AG08395 (cell line): ENCODE measurements at regions not wholly inside any gene's neighbourhood (a gene's known extent, or its start where the extent isn't known, plus 50 kb on each side); places are given as distances from the start of the nearest gene placed in this dataset.

Experiments
- DNase-seq: peaks from one replicate; pipeline ENCODE4 v3.0.0; 2012; ENCODE audit warnings: mixed read lengths, low spot score

DNA sequence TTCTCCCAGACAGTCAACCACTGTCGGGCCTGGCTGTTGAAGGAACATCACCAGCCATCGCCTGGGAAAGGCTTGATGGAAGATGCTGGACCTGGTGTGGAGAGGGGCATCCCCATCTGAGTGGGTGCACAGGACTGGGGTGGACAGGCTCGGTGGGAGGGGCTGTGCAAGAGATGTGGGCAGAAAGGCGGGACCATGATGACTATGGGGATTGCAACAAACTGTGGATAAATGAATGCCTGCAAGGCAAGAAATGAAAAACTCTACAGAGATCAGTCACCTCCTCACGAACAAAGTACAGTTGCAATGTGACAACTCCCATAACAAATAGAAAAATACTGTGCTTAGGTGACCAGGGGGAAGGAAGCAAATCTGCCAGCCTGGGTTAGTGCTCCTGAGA is 171.9 kb upstream of the GPR12 start:
- no peak for DNase-seq

DNA sequence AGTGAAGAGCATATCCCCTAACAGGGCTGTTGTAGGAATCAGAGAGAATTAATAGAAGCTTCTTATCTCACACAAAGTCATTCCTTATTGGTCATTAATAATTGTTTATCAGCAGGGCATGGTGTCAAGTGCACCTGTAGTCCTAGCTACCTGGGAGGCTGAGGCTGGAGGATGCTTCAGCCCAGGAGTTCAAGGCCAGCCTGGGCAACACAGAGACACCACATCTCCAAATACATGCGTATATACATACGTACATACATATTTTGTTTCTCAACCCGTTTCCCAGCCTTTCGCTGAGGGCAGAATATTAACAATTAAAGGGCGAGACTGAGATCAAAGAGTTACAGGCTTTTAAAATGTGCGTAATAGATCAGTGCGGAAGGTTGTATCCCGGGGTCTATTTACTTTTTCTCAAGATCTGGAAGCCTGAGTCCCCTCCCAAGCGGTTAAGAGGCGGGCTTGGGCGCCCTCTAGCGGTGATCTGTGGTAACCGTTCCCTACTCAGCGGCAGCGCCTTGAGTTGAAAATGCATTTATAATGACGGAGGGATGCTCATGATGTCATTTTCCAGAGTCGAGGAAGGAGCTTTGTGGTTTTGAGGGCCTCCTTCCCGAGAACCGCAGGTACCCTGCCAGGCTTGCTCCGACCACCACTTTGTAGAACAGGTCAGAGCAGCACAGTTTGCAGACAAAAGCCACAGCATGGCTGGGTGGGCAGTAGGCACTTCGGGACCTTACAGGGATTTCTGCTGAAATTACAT is 169.6 kb upstream of the GPR12 start:
- peak; percentile 79 for DNase-seq

GRCh38 chr13:26927511-26927910 is 166.9 kb upstream of the GPR12 start:
- DNase-seq: no peak

GRCh38 chr13:26926371-26926770 is 165.8 kb upstream of the GPR12 start:
- DNase-seq: no peak

DNA sequence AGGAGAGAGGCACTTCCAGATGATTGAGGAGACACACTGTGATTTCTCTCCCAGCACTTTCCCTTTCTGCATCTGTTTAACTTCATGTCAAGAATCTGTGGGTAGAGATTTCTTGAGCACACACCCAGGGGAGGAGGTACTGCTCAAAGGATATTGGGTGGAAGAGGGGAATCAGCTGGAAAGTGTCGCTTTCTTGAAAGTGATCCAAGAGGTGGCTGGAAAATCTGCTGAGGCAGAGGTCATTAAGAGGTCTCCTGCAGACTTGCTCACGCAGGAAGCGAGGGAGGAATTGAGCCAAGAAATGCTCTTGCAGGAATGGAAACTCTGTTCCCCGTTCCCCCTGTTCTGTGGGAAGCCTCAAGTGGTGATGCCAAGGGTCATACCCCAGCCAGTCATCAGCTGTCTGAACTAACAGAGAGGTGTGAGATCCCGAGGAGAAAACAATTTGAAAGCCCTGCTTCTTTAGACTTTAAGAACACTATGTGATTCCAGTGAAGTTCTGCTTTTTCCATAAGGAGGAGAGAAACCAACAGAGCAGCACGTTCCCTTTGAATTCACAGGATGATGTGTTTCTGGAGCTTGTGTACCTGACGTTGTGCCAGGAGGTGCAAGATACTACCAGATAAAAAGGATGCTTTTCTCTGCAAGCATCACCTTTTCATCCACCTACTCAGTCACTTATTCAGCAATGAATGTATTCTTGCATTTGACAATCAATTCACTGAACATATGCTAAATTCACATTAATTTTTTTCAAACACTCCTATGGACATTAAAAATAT is 163.4 kb upstream of the GPR12 start:
- peak; percentile 45 for DNase-seq

GRCh38 chr13:26921918-26922317 is 161.3 kb upstream of the GPR12 start:
- no peak for DNase-seq

- no peak for DNase-seq
Measured at GRCh38 chr13:26920614-26921355, 160.2 kb upstream of the GPR12 start.

- no peak for DNase-seq
Measured at GRCh38 chr13:26919732-26920131, 159.1 kb upstream of the GPR12 start.

DNA sequence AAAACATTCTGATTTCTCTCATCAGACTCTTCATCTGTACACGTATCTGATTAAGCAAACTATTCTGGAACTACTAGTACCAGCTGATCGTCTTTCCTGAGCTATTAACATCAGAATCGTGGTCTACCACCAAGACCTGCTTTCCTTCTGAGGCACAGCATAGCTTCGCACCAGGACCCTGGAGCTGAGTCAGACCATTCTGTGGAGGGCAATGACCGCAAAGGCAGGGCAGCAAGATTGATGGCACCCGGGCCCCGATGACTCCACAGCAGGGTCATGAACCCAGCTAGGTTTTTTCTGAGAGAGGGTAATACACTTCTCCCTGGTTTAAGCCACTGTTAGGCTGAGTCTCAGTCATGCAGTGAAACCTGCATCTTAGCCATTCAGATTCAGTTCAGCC is 158.7 kb upstream of the GPR12 start:
- no peak for DNase-seq

GRCh38 chr13:26914624-26915023 is 154.0 kb upstream of the GPR12 start:
- DNase-seq: no peak

- DNase-seq: no peak
Measured at GRCh38 chr13:26914148-26914547, 153.6 kb upstream of the GPR12 start.

- DNase-seq: no peak
Measured at GRCh38 chr13:26910754-26911465, 150.3 kb upstream of the GPR12 start.

DNA sequence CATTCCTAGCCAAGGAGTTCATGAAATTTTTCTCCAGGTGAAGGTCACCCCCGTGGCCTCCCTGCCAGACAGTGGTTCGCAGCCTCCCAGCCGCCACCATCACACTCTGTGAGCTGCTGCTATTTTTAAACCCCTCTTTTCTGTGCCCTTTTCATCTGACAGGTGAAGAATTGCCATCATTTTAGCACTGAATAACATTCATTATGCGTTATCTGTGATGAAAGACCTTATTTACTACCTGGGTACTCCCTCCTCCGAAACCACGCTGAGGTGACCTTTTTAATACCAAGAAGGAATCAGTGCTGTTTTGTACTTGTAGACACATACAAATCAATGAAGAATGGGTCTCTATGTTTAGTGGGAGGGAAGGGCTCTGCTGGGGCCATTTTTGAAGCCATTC is 148.9 kb upstream of the GPR12 start:
- no peak for DNase-seq

GRCh38 chr13:26908126-26908525 is 147.5 kb upstream of the GPR12 start:
- DNase-seq: no peak

DNA sequence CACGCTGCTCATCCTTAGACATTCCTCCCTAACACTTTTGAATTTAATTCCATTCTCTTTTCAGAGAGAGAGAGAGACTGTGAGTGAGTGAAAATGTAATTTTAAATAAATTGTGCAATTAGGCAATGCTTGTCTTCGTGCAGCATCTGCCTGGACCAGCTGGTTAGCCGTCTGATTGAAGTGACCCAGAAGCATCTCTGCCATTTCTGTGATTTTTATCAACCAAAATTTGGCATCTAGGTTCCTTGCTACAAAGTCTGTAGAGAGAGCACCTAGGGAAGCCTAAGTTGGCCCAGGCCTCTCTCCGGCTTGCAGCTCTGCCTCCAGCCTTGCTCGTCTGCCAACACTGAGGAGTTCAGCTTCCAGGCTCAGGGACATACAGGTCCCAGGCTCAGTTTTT is 138.6 kb upstream of the GPR12 start:
- DNase-seq: no peak

- DNase-seq: no peak
Measured at GRCh38 chr13:26897706-26898550, 137.3 kb upstream of the GPR12 start.

DNA sequence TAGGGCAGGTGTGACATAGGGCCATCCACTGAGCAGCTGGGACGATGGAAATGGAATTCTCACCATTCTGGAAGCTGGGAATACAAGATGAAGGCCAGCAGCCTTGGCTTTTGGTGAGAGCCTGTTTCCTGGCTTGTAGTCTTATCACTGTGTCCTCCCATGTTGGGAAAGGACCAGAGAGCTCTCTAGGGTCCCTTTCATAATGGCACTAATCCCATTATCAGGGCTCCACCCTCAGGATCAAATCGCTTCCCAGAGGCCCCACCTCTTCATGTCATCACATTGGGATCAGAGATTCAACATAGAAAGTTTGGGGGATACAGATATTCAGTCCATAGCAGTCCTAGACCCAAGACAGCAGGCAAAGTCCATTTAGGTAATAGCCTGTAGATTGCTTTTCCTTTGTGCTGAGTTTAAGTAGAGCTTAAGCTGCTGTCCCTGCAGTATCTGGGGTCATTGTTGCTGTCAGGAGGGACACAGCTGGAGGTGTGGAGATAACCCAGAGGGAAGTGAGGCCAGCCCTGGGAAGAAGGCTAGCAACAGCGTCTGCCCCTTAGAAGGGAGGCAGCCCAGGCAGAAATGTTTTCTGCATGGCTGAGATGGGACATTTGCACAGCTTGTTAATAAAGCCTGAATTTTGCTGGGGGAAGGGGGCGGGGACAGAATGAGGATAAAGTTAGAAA is 136.5 kb upstream of the GPR12 start:
- no peak for DNase-seq

GRCh38 chr13:26895808-26896466 is 135.4 kb upstream of the GPR12 start:
- DNase-seq: no peak

DNA sequence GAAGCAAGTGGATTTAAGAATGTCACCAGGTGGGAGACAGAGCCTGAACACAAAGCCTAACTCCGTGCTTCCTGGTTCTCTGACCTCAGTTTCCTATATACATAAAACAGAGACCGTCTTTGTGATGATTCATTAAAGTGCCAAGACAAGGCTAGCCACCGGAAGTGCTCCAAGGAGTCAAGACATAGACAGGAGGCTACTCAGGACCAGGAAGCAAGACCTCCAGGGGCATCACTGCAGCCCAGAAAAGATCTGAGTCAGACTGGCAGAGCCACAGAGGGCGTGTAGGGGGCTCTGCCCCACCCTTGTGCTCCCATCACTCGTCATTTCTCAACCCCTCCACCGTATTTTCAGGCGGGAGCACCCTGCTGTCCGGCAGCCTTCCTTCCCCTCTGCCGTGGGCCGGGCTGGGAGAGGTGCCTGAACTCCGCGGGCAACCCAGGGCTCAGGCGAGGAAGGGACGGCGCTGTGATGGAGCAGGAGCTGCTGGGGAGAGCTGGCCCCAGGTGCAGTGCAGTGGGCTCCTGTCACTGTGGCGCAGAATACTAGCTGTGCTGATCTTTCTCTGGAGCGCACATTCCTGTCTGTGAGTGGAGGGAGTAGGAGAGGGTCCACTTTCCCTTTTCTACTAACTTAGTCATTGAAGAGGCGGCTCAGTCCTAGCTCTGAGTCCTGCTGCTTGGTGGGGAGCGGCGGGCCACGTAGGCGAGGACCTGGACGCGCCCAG is 134.7 kb upstream of the GPR12 start:
- DNase-seq: no peak
